ENCODE measurements at regions not wholly inside any gene's neighbourhood (a gene's known extent, or its start where the extent isn't known, plus 50 kb on each side); places are given as distances from the start of the nearest gene placed in this dataset.

DNA sequence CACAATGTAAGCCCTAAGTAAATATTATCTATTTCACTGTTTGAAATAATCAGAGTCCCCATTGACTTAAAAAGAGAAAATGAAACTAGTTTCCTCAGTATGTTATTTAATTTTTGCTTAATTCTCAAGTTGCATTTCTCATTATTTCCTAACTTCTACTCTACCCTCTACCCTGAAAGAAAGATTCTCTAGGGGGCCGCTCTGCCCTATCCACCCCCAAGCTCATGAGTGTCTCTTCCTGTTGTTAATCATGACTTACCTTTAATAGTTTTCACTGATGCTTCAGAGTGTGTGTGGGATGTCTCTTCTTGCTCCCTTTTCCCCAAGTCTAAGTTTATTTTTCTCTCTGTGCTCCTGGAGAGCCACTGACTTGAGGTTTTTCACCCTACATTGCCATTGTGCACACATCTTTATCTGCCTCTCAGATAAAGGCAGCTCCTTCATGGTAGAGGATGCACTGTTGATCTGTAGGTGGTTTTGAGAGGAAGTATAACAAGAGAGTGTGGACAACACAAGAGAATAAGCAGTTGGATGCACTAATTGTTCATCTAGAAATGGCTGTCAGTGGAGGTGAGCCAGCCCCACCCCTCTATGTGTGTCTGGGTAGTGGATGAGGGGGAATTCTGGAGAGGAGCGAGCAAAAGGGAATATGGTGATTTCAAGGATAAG lies 261.7 kb downstream of the CHRM3 start:
- peaks cover 21% of the 10 kb centered on the region for H3K9me3 Mint-ChIP-seq
- H3K36me3 Mint-ChIP-seq, result peaks cover 28% of the 10 kb centered on the region
- TF ChIP-seq GTF2I (CRISPR knock-in tag; conservative IDR thresholded peaks at IDR 0.05) (no peak), NFE2L1 (CRISPR knock-in tag; IDR thresholded peaks at IDR 0.05) (no peak), SMAD4 (CRISPR knock-in tag; IDR thresholded peaks at IDR 0.05) (no peak)
- DNase-seq (ENCODE audit: low spot score), result no peak
- ChIA-PET POLR2A (no interaction called here), CTCF (no interaction called here)
- peaks cover 19% of the 10 kb centered on the region for H3K4me1 Mint-ChIP-seq
- no peak overlapping the region for H3K27ac Mint-ChIP-seq
- ATAC-seq, result no peak
- no peak overlapping the region for H3K4me3 Mint-ChIP-seq
- H3K27me3 Mint-ChIP-seq (ENCODE audit: low read depth), result no peaks in the 10 kb centered on the region

DNA sequence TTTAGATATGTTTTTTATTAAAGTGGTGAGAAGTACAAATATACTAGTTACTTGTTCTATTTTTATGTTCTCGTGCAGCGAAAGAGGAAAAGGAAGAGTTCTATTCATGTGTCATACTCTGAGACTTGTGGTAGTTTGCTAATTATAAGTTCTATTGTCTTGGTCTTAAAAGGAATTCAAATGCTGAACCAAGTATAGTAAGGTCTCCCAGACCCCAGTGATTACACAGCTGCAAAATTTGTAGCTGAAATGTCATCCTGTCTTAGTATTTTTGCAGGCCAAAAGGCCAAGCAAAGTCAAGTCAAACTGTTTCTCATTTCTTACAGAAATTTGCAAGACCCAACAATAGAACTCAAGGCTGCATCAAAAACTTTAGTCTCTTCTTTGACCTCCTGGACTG lies 268.7 kb downstream of the CHRM3 start:
- TF ChIP-seq ZNF423 (CRISPR knock-in tag; IDR thresholded peaks at IDR 0.05) (no peak), ZNF671 (CRISPR knock-in tag; IDR thresholded peaks at IDR 0.05) (no peak), ZNF219 (CRISPR knock-in tag; IDR thresholded peaks at IDR 0.05; ENCODE audit: borderline replicate concordance) (no peak), CREM (CRISPR knock-in tag; IDR thresholded peaks at IDR 0.05) (no peak), ZNF263 (CRISPR knock-in tag; IDR thresholded peaks at IDR 0.05; ENCODE audit: low read depth) (no peak), NFATC4 (CRISPR knock-in tag; IDR thresholded peaks at IDR 0.05) (no peak), ATF1 (CRISPR knock-in tag; IDR thresholded peaks at IDR 0.05) (no peak)
- TF ChIP-seq, protein P1, sequence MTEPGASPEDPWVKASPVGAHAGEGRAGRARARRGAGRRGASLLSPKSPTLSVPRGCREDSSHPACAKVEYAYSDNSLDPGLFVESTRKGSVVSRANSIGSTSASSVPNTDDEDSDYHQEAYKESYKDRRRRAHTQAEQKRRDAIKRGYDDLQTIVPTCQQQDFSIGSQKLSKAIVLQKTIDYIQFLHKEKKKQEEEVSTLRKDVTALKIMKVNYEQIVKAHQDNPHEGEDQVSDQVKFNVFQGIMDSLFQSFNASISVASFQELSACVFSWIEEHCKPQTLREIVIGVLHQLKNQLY (CRISPR knock-in tag; IDR thresholded peaks at IDR 0.05), result no peak
- TF ChIP-seq, protein P2, sequence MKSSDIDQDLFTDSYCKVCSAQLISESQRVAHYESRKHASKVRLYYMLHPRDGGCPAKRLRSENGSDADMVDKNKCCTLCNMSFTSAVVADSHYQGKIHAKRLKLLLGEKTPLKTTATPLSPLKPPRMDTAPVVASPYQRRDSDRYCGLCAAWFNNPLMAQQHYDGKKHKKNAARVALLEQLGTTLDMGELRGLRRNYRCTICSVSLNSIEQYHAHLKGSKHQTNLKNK (CRISPR knock-in tag; IDR thresholded peaks at IDR 0.05), result no peak
- ChIA-PET POLR2A (no interaction called here), CTCF (no interaction called here)
- no peaks in the 10 kb centered on the region for H3K27me3 Mint-ChIP-seq (ENCODE audit: low read depth)
- H3K36me3 Mint-ChIP-seq, result peaks cover 5% of the 10 kb centered on the region
- H3K9me3 Mint-ChIP-seq, result peaks cover 5% of the 10 kb centered on the region
- DNase-seq (ENCODE audit: low spot score) (no peak), ATAC-seq (no peak)
- H3K4me1 Mint-ChIP-seq, result peaks cover 36% of the 10 kb centered on the region
- no peak overlapping the region for H3K27ac Mint-ChIP-seq
- H3K4me3 Mint-ChIP-seq, result no peak overlapping the region

DNA sequence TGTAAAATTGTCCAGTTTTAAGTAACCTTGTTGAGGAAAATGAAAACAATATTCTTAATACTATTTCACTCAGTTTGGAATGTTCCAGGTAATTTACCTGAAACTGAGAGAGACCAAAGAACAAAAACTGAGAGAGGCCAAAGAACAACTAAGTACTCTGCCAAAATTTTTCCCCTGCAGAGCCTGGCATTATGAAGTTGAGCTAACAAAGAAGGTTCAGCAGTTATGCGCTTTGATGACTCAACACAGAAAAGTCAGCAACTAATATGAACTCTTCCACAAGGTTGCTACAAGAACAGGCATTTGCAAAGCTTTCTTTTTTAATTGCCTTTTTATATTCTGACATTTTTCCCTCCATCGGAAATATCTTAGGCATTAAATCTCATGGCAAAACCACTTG lies 270.9 kb downstream of the CHRM3 start:
- ATAC-seq (no peak), DNase-seq (ENCODE audit: low spot score) (no peak)
- Mint-ChIP-seq H3K27me3 (ENCODE audit: low read depth) (no peaks in the 10 kb centered on the region), H3K4me3 (no peak overlapping the region), H3K27ac (no peak overlapping the region), H3K9me3 (no peaks in the 10 kb centered on the region), H3K36me3 (no peaks in the 10 kb centered on the region), H3K4me1 (peaks cover 19% of the 10 kb centered on the region)
- CTCF ChIA-PET, result no interaction called here
- TF ChIP-seq ZNF671 (CRISPR knock-in tag; IDR thresholded peaks at IDR 0.05), result no peak
- TF ChIP-seq SP1 (CRISPR knock-in tag; conservative IDR thresholded peaks at IDR 0.05), result no peak
- TF ChIP-seq TP53 (CRISPR knock-in tag; IDR thresholded peaks at IDR 0.05), result no peak
- TF ChIP-seq, protein P3, sequence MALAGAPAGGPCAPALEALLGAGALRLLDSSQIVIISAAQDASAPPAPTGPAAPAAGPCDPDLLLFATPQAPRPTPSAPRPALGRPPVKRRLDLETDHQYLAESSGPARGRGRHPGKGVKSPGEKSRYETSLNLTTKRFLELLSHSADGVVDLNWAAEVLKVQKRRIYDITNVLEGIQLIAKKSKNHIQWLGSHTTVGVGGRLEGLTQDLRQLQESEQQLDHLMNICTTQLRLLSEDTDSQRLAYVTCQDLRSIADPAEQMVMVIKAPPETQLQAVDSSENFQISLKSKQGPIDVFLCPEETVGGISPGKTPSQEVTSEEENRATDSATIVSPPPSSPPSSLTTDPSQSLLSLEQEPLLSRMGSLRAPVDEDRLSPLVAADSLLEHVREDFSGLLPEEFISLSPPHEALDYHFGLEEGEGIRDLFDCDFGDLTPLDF (CRISPR knock-in tag; IDR thresholded peaks at IDR 0.05), result no peak
- no peak for TF ChIP-seq SOX15 (CRISPR knock-in tag; IDR thresholded peaks at IDR 0.05)
- TF ChIP-seq ESRRA (CRISPR knock-in tag; IDR thresholded peaks at IDR 0.05; ENCODE audit: borderline replicate concordance), result no peak
- TF ChIP-seq ETV6 (CRISPR knock-in tag; IDR thresholded peaks at IDR 0.05), result no peak
- TF ChIP-seq, protein P2 (CRISPR knock-in tag; IDR thresholded peaks at IDR 0.05), result no peak
- TF ChIP-seq, protein P4, sequence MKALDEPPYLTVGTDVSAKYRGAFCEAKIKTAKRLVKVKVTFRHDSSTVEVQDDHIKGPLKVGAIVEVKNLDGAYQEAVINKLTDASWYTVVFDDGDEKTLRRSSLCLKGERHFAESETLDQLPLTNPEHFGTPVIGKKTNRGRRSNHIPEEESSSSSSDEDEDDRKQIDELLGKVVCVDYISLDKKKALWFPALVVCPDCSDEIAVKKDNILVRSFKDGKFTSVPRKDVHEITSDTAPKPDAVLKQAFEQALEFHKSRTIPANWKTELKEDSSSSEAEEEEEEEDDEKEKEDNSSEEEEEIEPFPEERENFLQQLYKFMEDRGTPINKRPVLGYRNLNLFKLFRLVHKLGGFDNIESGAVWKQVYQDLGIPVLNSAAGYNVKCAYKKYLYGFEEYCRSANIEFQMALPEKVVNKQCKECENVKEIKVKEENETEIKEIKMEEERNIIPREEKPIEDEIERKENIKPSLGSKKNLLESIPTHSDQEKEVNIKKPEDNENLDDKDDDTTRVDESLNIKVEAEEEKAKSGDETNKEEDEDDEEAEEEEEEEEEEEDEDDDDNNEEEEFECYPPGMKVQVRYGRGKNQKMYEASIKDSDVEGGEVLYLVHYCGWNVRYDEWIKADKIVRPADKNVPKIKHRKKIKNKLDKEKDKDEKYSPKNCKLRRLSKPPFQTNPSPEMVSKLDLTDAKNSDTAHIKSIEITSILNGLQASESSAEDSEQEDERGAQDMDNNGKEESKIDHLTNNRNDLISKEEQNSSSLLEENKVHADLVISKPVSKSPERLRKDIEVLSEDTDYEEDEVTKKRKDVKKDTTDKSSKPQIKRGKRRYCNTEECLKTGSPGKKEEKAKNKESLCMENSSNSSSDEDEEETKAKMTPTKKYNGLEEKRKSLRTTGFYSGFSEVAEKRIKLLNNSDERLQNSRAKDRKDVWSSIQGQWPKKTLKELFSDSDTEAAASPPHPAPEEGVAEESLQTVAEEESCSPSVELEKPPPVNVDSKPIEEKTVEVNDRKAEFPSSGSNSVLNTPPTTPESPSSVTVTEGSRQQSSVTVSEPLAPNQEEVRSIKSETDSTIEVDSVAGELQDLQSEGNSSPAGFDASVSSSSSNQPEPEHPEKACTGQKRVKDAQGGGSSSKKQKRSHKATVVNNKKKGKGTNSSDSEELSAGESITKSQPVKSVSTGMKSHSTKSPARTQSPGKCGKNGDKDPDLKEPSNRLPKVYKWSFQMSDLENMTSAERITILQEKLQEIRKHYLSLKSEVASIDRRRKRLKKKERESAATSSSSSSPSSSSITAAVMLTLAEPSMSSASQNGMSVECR (CRISPR knock-in tag; IDR thresholded peaks at IDR 0.05; ENCODE audit: borderline replicate concordance), result no peak
- TF ChIP-seq, protein P5, sequence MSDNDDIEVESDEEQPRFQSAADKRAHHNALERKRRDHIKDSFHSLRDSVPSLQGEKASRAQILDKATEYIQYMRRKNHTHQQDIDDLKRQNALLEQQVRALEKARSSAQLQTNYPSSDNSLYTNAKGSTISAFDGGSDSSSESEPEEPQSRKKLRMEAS (CRISPR knock-in tag; IDR thresholded peaks at IDR 0.05), result no peak
- no peak for TF ChIP-seq CREM (CRISPR knock-in tag; IDR thresholded peaks at IDR 0.05)
- POLR2A ChIA-PET, result no interaction called here

All from WTC11 (cell line).